Upper lobe of left lung (tissue), 4 donors: ENCODE measurements at regions not wholly inside any gene's neighbourhood (a gene's known extent, or its start where the extent isn't known, plus 50 kb on each side); places are given as distances from the start of the nearest gene placed in this dataset.

Experiments used
- CTCF ChIP-seq, 6 experiments: fragments of 450-650 bp in 4 of 6; fragments of 200-600 bp in 2 of 6; sonication (generic) in 2 of 6; IDR thresholded peaks; one replicate each; pipeline ENCODE4 v1.5.1; 2016 to 2019; ENCODE audit warnings: antibody characterized with exemption in 6 of 6
- POLR2AphosphoS5 ChIP-seq, 2 donors: sonication (generic); formaldehyde crosslinking; IDR thresholded peaks; one replicate each; pipeline ENCODE4 v1.5.1; 2017; ENCODE audit warnings: antibody characterized with exemption in 2 of 2

- no peak for TF ChIP-seq CTCF (IDR thresholded peaks at IDR 0.05)
- no peak for TF ChIP-seq POLR2AphosphoS5 (IDR thresholded peaks at IDR 0.05)
Measured at GRCh38 chr14:28515571-28515970, 251.0 kb upstream of the FOXG1 start.
